HUES6 (cell line): ENCODE measurements at regions not wholly inside any gene's neighbourhood (a gene's known extent, or its start where the extent isn't known, plus 50 kb on each side); places are given as distances from the start of the nearest gene placed in this dataset.

Source experiments
- H3K27ac ChIP-seq: 2 replicates; pipeline ENCODE4 v1.7.0; 2013; ENCODE audit warnings: low read depth, mild to moderate bottlenecking, low read length, inconsistent platforms
- H3K27me3 ChIP-seq: 2 replicates; pipeline ENCODE4 v1.6.1; 2013; ENCODE audit warnings: low read length; ENCODE audit not compliant: control insufficient read depth, insufficient read depth
- H3K36me3 ChIP-seq: 2 replicates; pipeline ENCODE4 v1.6.1; 2013; ENCODE audit warnings: low read length; ENCODE audit not compliant: control insufficient read depth, insufficient read depth
- H3K4me1 ChIP-seq: 2 replicates; pipeline ENCODE4 v1.6.1; 2013; ENCODE audit warnings: low read length; ENCODE audit not compliant: control insufficient read depth, insufficient read depth
- H3K4me3 ChIP-seq: 2 replicates; pipeline ENCODE4 v1.5.1; 2013; ENCODE audit warnings: low read depth, low read length
- H3K9ac ChIP-seq: one replicate; pipeline ENCODE4 v1.6.1; 2013; ENCODE audit warnings: mild to moderate bottlenecking, low read length
- H3K9me3 ChIP-seq: 2 replicates; pipeline ENCODE4 v1.6.1; 2013; ENCODE audit warnings: low read depth, low read length; ENCODE audit not compliant: control insufficient read depth, insufficient read depth

DNA sequence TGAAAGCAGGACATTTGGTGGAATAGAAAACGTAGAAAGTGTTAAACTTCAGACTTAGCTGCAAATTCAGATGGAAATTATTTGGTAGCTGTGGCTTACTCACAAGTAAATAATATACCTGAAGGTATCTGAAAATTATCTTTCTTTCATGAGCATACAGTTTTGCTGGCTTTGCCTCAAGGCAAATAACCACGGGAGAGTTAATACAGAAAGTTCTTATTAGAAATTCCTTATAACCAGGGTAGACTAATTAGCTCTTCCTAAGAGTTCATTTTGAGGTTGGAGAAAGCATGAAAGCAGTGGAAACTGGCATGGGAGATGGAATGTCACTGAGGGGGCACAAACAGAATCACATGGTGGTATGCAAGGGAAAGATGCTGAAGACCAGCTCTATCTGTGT is 217.5 kb downstream of the CD83 start:
- Histone ChIP-seq H3K36me3 (no peaks in the 10 kb centered on the region), H3K9ac (no peak overlapping the region), H3K9me3 (no peaks in the 10 kb centered on the region), H3K4me1 (peaks cover 11% of the 10 kb centered on the region; the same call in 1 of the 2 replicates), H3K27me3 (no peaks in the 10 kb centered on the region), H3K4me3 (no peak overlapping the region), H3K27ac (no peak overlapping the region)

DNA sequence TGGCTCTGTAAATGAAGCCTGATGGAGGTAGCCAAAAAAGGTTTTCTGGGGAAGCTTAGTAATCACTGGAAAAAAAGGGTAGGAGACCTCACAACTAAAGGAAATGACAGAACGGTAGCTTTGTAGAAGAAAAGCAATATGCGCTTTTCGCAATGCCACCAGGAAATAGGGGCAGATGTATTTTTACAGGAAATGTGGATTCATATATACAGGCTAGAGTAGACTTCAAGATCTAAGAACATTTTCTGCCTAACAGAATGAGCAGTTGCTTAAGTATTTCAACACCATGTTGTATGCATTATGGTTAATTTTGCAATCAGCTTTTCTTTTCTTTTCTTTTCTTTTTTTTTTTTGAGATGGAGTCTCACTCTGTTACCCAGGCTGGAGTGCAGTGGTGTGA is 219.6 kb downstream of the CD83 start:
- H3K9ac ChIP-seq = no peak overlapping the region
- H3K4me1 ChIP-seq = peaks cover 11% of the 10 kb centered on the region; the same call in 1 of the 2 replicates
- H3K9me3 ChIP-seq = no peaks in the 10 kb centered on the region
- no peak overlapping the region for H3K27ac ChIP-seq
- no peaks in the 10 kb centered on the region for H3K36me3 ChIP-seq
- H3K27me3 ChIP-seq = no peaks in the 10 kb centered on the region
- H3K4me3 ChIP-seq = no peak overlapping the region

DNA sequence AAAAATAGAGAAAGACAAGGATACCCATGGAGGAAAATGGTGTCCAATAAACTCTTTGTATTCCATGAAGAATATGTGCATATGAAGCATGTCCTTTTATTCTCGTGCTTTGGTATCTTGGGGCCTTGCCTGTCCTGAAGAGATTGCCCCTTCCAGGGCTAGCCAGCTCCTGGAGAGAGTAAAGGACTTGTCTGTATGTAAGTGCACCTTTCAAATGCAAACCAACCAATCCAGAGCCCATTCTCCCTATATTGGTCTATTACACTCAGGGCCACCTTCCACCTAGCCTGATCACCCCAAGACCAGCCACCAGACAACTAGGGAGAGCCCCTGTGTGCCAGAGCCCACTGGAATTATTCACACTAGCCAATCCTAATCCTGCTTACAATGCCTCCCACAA is 221.6 kb downstream of the CD83 start:
- Histone ChIP-seq H3K4me1 (peaks cover 11% of the 10 kb centered on the region; the same call in 1 of the 2 replicates), H3K27ac (no peak overlapping the region), H3K4me3 (no peak overlapping the region), H3K9ac (no peak overlapping the region), H3K9me3 (no peaks in the 10 kb centered on the region), H3K27me3 (no peaks in the 10 kb centered on the region), H3K36me3 (no peaks in the 10 kb centered on the region)

DNA sequence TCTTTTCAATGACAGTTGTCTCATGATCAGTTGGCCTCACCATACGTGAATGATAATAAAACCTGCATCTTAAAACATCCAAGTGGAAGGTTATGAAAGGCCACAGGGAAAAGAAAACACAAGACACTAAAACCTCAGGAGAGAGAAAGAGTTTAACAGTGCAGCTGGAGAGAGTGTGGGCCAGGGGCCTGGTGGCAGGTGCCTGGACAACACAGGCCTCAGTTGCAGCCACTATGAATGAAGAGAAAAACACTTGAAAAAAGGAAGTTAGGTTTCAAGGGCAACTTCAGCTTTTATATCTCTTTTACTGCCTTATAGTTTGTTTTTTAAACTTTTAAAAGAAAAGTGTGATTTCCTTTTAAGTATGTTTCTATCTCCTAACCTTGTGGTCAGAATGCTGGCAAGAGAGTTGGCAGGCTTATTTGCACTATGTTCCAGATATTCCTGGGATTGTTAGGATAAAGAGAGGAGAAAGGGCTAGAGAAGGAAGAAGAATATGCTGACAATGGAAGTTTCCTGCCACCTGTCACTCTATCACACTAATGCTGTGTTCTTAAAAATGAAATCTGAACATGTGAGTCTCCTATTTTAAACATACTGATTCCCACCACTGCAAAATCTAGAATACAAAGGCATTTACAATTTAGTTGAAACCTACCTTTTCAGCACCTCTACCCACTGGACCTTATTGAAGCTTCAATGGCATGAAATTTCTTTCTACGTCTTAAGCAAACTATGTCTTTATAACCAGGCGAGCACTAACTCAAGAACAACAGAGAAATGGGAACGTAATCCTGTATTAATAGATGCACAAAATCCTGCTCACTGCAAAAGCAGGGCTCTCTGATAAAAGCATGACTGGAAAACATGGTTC is 222.4 kb downstream of the CD83 start:
- no peak overlapping the region for H3K4me3 ChIP-seq
- no peaks in the 10 kb centered on the region for H3K9me3 ChIP-seq
- no peaks in the 10 kb centered on the region for H3K36me3 ChIP-seq
- no peak overlapping the region for H3K9ac ChIP-seq
- H3K27ac ChIP-seq = no peak overlapping the region
- H3K4me1 ChIP-seq = peaks cover 18% of the 10 kb centered on the region
- no peaks in the 10 kb centered on the region for H3K27me3 ChIP-seq

DNA sequence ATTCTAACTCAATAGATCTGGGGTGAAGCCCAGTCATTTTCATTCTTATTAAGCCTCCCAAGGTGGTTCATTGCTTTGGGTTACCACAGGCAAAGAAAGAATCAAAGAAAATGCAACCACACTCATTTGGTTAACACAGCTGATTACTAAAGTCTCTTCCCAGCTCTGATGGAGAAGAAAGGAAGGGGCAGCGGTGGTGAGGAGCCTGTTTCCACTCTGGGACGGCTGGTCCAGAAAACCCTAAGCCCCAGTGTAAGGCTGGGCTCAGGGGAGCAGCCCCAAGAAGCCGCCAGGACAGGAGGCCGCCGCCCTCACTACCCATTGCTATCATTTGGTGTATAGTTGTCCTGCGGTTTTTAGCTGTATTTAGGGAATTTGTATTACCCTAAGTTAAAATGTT is 226.9 kb downstream of the CD83 start:
- Histone ChIP-seq H3K27me3 (no peaks in the 10 kb centered on the region), H3K4me3 (no peak overlapping the region), H3K4me1 (peaks cover 11% of the 10 kb centered on the region), H3K36me3 (no peaks in the 10 kb centered on the region), H3K27ac (no peak overlapping the region), H3K9ac (no peak overlapping the region), H3K9me3 (peaks cover 5% of the 10 kb centered on the region; the same call in 1 of the 2 replicates)

DNA sequence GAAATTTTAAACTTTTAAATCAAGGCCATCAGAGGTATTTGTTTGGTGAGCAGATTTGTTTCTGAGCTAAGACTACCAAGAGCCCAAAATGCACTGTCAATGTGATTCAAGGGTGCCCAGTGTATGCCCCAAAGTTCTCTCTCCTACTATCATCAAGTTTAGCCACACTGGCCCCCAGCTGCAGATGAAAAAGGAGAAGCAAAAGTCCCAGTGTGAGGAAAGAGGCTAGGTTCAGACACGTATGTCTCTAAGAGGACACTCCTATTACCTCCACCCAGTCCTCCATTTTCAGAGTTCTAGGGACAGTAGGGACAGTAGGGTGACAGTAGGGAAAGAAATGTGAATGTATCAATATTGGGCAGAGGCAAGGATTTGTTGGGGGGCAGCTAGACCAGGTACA is 230.8 kb downstream of the CD83 start:
- H3K27me3 ChIP-seq = no peaks in the 10 kb centered on the region
- H3K9me3 ChIP-seq = peaks cover 18% of the 10 kb centered on the region
- no peak overlapping the region for H3K4me3 ChIP-seq
- no peaks in the 10 kb centered on the region for H3K36me3 ChIP-seq
- no peak overlapping the region for H3K27ac ChIP-seq
- H3K4me1 ChIP-seq = peaks cover 9% of the 10 kb centered on the region
- no peak overlapping the region for H3K9ac ChIP-seq

DNA sequence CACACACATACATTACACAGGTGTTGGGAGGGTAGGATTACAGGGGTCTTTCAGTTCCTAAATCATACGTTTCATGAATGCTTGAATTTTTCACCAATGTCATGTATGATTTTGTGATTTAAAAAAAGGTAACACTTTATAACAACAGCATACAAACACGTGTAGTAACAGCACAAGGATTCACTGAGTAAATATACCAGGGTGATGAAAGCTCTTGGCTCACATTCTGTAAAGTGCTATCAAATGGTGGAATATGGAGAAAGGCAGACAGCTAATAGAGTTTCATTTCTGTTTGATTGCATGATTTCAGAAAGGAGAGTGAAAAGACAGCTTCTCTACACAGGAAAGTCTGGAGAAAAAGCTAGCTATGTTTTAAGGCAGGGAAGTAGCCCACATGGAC is 231.9 kb downstream of the CD83 start:
- no peaks in the 10 kb centered on the region for H3K27me3 ChIP-seq
- no peak overlapping the region for H3K9ac ChIP-seq
- peaks cover 18% of the 10 kb centered on the region for H3K9me3 ChIP-seq
- no peak overlapping the region for H3K27ac ChIP-seq
- H3K4me1 ChIP-seq = peaks cover 6% of the 10 kb centered on the region
- H3K4me3 ChIP-seq = no peak overlapping the region
- H3K36me3 ChIP-seq = no peaks in the 10 kb centered on the region

DNA sequence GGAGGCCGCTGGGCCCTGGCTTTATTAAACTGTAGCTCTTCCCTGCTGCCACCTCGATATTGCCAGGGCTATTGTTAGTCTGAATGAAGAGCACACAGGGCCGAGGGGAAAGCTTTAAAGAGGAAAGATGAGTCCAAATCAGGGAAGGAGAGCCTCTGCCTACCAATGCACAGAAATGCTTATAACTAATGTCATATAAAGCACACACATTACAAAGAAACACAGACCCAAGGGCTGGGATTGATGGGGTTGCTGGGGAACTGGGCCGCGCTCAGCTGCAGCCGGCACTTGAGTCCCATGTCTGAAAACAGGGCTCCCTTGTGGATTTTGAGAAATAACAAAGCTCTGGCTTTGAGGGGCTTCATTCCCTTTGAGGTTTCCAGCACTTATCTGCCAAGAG is 232.6 kb downstream of the CD83 start:
- H3K9ac ChIP-seq = no peak overlapping the region
- H3K27me3 ChIP-seq = no peaks in the 10 kb centered on the region

DNA sequence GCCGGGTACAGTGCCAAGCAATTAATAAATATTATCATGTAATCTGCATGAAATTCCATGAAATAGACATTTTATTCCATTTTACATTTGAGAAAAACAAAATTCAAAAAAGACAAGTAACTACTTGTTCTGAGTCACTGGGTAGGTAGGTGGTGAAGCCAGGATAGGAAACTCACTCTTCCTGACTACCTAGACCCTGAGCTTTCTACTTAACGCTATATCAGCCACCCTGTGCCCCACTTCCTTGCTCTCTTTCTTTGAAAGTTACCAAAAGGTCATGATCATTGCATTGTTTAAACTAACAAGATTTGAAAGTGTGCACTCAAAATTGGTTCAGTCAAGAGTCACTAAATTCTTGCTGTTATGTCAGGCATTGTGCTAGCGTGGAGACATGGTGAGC is 235.7 kb downstream of the CD83 start:
- H3K27ac ChIP-seq = no peak overlapping the region
- peaks cover 18% of the 10 kb centered on the region for H3K9me3 ChIP-seq

More for the DNA sequence above, 232.6 kb downstream of the CD83 start:
- no peaks in the 10 kb centered on the region for H3K4me1 ChIP-seq
- no peak overlapping the region for H3K27ac ChIP-seq
- H3K4me3 ChIP-seq = no peak overlapping the region
- H3K9me3 ChIP-seq = peaks cover 18% of the 10 kb centered on the region
- no peaks in the 10 kb centered on the region for H3K36me3 ChIP-seq

DNA sequence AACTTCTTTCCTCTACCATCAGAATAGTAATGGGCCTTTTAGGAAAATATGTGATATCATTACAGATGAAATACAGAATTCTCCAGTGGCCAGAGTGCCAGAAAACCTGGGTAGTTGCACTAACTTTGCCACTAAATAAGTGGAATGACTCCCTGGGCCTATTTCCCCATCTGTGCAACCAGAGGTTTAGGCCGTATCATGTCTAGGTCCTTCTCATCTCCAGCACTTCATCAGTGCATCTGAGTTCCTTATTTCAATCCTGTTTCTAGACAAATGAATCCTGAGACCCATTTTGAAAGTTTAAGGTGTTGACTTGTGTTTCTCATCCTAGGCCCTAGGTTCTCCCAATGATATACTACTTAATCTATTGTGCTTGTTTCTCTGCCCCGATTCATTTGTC is 236.2 kb downstream of the CD83 start:
- no peak overlapping the region for H3K4me3 ChIP-seq
- H3K36me3 ChIP-seq = no peaks in the 10 kb centered on the region
- H3K27ac ChIP-seq = no peak overlapping the region
- H3K27me3 ChIP-seq = no peaks in the 10 kb centered on the region
- H3K9ac ChIP-seq = no peak overlapping the region
- H3K4me1 ChIP-seq = peaks cover 10% of the 10 kb centered on the region
- H3K9me3 ChIP-seq = peaks cover 14% of the 10 kb centered on the region

More for the DNA sequence above, 235.7 kb downstream of the CD83 start:
- Histone ChIP-seq H3K4me1 (peaks cover 5% of the 10 kb centered on the region), H3K4me3 (no peak overlapping the region), H3K36me3 (no peaks in the 10 kb centered on the region), H3K27me3 (no peaks in the 10 kb centered on the region), H3K9ac (no peak overlapping the region)

DNA sequence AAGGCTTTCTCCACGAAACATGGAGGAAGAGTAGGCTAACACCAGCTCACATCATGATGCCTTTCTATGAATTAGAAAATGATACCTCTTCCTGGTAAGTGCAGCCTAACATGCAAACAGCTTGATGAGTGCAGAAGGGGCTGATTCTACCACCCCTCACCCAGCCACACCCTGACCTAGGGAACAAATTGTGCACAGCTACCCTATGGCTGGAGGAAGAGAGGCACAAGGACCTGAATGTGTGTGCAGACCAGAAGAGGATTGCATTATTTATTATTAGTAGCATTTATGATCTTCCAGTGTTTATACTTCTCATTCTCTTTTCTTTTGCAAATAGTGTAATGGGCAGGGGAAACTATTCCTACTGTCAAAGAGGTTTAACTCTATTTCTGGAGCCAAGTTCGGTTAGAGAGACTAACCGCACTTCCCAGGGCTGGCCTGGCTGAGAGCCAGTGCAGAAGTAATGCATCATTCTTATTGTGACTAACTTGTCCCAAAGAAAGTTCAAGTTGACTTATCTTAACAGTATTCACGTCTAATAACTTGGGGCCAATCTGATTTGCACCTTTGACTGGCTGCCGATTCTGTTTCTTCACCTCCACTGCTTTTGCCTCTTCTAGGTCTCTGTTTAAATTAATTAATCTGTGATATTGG is 237.5 kb downstream of the CD83 start:
- peaks cover 13% of the 10 kb centered on the region for H3K9me3 ChIP-seq
- H3K27ac ChIP-seq = no peak overlapping the region
- H3K27me3 ChIP-seq = no peaks in the 10 kb centered on the region
- peaks cover 22% of the 10 kb centered on the region for H3K4me1 ChIP-seq
- H3K4me3 ChIP-seq = no peak overlapping the region
- H3K36me3 ChIP-seq = no peaks in the 10 kb centered on the region
- no peak overlapping the region for H3K9ac ChIP-seq
